ENCODE measurements at regions not wholly inside any gene's neighbourhood (a gene's known extent, or its start where the extent isn't known, plus 50 kb on each side); places are given as distances from the start of the nearest gene placed in this dataset.

- Histone ChIP-seq H3K9me3 (ENCODE audit: control insufficient read depth in 4 of 4, low read length in 3 of 4) (peaks cover 0 to 2% (median 0%) of the 10 kb centered on the region in 4 donors), H3K27ac (ENCODE audit: low read depth in 1 of 2, low read length in 2 of 2) (no peak overlapping the region), H3K4me1 (ENCODE audit: control insufficient read depth in 4 of 4, insufficient read depth in 4 of 4, low read length in 3 of 4) (no peaks in the 10 kb centered on the region), H3K27me3 (ENCODE audit: control insufficient read depth in 4 of 4, insufficient read depth in 4 of 4, low read length in 3 of 4) (peaks cover 0 to 12% (median 0%) of the 10 kb centered on the region in 4 donors), H3K4me3 (ENCODE audit: low read depth in 1 of 3, low read length in 3 of 3) (no peak overlapping the region), H3K36me3 (ENCODE audit: control insufficient read depth in 4 of 4, insufficient read depth in 3 of 4, low read depth in 1 of 4, low read length in 3 of 4) (no peaks in the 10 kb centered on the region), H3K9ac (ENCODE audit: low read depth in 1 of 2, low read length in 2 of 2) (no peak overlapping the region)
- no peak for DNase-seq (ENCODE audit: low spot score)
- no peak for TF ChIP-seq YY1 (IDR thresholded peaks at IDR 0.05)
- no peak for TF ChIP-seq REST (IDR thresholded peaks at IDR 0.05)
- TF ChIP-seq TAF1 (conservative IDR thresholded peaks at IDR 0.05): no peak
- TF ChIP-seq SP1 (IDR thresholded peaks at IDR 0.05): no peak
- TF ChIP-seq JUND (IDR thresholded peaks at IDR 0.05): no peak
- TF ChIP-seq NR2F2 (IDR thresholded peaks at IDR 0.05): no peak
- no peak for TF ChIP-seq ZBTB33 (IDR thresholded peaks at IDR 0.05)
- no peak for TF ChIP-seq MAX (IDR thresholded peaks at IDR 0.05)
- no peak for TF ChIP-seq RAD21 (IDR thresholded peaks at IDR 0.05)
- no peak for TF ChIP-seq HNF4G (IDR thresholded peaks at IDR 0.05)
- no peak for TF ChIP-seq GABPA (IDR thresholded peaks at IDR 0.05 in 1 of 2, conservative IDR thresholded peaks at IDR 0.05 in 1 of 2)
- TF ChIP-seq FOXA2 (IDR thresholded peaks at IDR 0.05): no peak
- no peak for TF ChIP-seq EGR1 (IDR thresholded peaks at IDR 0.05; ENCODE audit: low read depth in 2 of 2)
- TF ChIP-seq HNF4A (conservative IDR thresholded peaks at IDR 0.05): no peak
- no peak for TF ChIP-seq FOXA1 (IDR thresholded peaks at IDR 0.05)
- TF ChIP-seq RXRA (IDR thresholded peaks at IDR 0.05): no peak
- TF ChIP-seq ATF3 (IDR thresholded peaks at IDR 0.05): no peak
- no peak for TF ChIP-seq CTCF (IDR thresholded peaks at IDR 0.05; ENCODE audit: low read depth, low read length, missing input control)
- WGBS: 73% methylated on average over 2 of the region's 2 CpGs
Observed at GRCh38 chr9:15070716-15071115, 160.5 kb upstream of the FREM1 start.

Data from liver (tissue), 8 donors.